ENCODE measurements at regions not wholly inside any gene's neighbourhood (a gene's known extent, or its start where the extent isn't known, plus 50 kb on each side); places are given as distances from the start of the nearest gene placed in this dataset.

- DNase-seq (ENCODE audit: low read depth): no peak
- TF ChIP-seq CTCF (conservative IDR thresholded peaks at IDR 0.05; ENCODE audit: control insufficient read depth, insufficient read depth, low read depth, low read length): no peak
- no peak overlapping the region for H3K4me3 ChIP-seq (ENCODE audit: control insufficient read depth, low read depth, low read length)
Observed at GRCh38 chr4:171378323-171378722, 434.9 kb upstream of the GALNTL6 start.

- no peak overlapping the region for H3K4me3 ChIP-seq (ENCODE audit: control insufficient read depth, low read depth, low read length)
- no peak for DNase-seq (ENCODE audit: low read depth)
- TF ChIP-seq CTCF (conservative IDR thresholded peaks at IDR 0.05; ENCODE audit: control insufficient read depth, insufficient read depth, low read depth, low read length): no peak
Observed at GRCh38 chr4:171376724-171377123, 436.5 kb upstream of the GALNTL6 start.

- H3K4me3 ChIP-seq (ENCODE audit: control insufficient read depth, low read depth, low read length): no peak overlapping the region
- TF ChIP-seq CTCF (conservative IDR thresholded peaks at IDR 0.05; ENCODE audit: control insufficient read depth, insufficient read depth, low read depth, low read length): no peak
Observed at GRCh38 chr4:171353535-171353934, 459.7 kb upstream of the GALNTL6 start.

GRCh38 chr4:171348090-171348489 lies 465.1 kb upstream of the GALNTL6 start:
- H3K4me3 ChIP-seq (ENCODE audit: control insufficient read depth, low read depth, low read length): no peak overlapping the region
- no peak for DNase-seq (ENCODE audit: low read depth)
- no peak for TF ChIP-seq CTCF (conservative IDR thresholded peaks at IDR 0.05; ENCODE audit: control insufficient read depth, insufficient read depth, low read depth, low read length)

More at GRCh38 chr4:171353535-171353934, 459.7 kb upstream of the GALNTL6 start:
- no peak for DNase-seq (ENCODE audit: low read depth)

- H3K4me3 ChIP-seq (ENCODE audit: control insufficient read depth, low read depth, low read length): no peak overlapping the region
- no peak for TF ChIP-seq CTCF (conservative IDR thresholded peaks at IDR 0.05; ENCODE audit: control insufficient read depth, insufficient read depth, low read depth, low read length)
- DNase-seq (ENCODE audit: low read depth): no peak
Observed at GRCh38 chr4:171342646-171343045, 470.6 kb upstream of the GALNTL6 start.

- no peak for TF ChIP-seq CTCF (conservative IDR thresholded peaks at IDR 0.05; ENCODE audit: control insufficient read depth, insufficient read depth, low read depth, low read length)
- no peak for DNase-seq (ENCODE audit: low read depth)
- no peak overlapping the region for H3K4me3 ChIP-seq (ENCODE audit: control insufficient read depth, low read depth, low read length)
Observed at GRCh38 chr4:171340258-171340657, 472.9 kb upstream of the GALNTL6 start.

- no peak for DNase-seq (ENCODE audit: low read depth)
- H3K4me3 ChIP-seq (ENCODE audit: control insufficient read depth, low read depth, low read length): no peak overlapping the region
- no peak for TF ChIP-seq CTCF (conservative IDR thresholded peaks at IDR 0.05; ENCODE audit: control insufficient read depth, insufficient read depth, low read depth, low read length)
Observed at GRCh38 chr4:171334549-171334948, 478.7 kb upstream of the GALNTL6 start.
